ENCODE measurements at regions not wholly inside any gene's neighbourhood (a gene's known extent, or its start where the extent isn't known, plus 50 kb on each side); places are given as distances from the start of the nearest gene placed in this dataset.

DNA sequence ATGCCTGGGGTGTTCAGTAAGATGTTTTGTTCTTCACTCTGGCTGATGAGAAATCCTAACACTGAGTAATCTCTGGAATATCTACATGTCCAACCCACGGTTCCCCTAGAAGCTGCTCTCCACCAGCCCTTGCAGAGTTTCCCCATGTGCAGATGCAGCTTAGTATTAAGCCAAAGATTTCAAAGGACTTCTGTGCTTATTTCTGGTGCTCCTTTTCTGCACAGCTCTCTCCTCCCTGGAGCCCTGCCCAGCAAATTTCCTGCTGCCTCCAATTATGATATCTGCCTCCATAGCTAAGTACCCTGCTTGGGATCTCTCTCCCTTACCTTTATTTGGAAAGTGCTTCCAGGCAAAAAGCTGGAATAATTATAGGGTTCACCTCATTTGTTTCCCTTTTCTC, 949.3 kb downstream of the BCL11A start:
- H3K4me2 ChIP-seq (ENCODE audit: low read depth, low read length, poor library complexity, severe bottlenecking) = no peak overlapping the region
- TF ChIP-seq, protein P1, sequence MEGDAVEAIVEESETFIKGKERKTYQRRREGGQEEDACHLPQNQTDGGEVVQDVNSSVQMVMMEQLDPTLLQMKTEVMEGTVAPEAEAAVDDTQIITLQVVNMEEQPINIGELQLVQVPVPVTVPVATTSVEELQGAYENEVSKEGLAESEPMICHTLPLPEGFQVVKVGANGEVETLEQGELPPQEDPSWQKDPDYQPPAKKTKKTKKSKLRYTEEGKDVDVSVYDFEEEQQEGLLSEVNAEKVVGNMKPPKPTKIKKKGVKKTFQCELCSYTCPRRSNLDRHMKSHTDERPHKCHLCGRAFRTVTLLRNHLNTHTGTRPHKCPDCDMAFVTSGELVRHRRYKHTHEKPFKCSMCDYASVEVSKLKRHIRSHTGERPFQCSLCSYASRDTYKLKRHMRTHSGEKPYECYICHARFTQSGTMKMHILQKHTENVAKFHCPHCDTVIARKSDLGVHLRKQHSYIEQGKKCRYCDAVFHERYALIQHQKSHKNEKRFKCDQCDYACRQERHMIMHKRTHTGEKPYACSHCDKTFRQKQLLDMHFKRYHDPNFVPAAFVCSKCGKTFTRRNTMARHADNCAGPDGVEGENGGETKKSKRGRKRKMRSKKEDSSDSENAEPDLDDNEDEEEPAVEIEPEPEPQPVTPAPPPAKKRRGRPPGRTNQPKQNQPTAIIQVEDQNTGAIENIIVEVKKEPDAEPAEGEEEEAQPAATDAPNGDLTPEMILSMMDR (IDR thresholded peaks at IDR 0.05; ENCODE audit: insufficient read depth, low read length, poor library complexity, severe bottlenecking) = no peak
- no peak for TF ChIP-seq EZH2phosphoT487 (conservative IDR thresholded peaks at IDR 0.05; ENCODE audit: low read length)

DNA sequence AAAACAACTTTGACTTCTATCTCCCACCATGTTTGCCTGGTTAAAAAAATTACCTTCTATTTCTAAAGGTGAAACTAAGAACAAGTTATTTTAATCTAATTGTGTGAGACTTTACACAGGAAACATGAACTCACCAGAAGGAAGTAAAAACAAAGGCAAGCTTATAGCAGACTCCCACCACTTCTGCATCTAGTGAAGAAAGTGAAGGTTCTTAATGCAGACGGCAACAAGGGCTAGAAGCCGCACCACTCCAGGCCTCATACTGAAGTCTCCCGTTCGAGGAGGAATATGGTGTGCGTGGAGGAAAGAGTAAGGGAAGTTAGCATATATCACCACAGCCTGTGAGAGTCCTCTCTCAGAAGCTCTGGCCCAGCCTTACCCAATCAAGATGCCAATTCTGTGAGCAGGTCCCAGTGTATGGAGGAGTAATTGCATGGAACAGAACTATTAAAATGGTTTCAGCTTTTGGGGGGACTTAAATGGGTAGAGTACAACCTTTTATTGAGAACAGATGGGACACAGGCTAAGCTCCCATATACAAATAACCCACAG, 958.7 kb downstream of the BCL11A start:
- Histone ChIP-seq H3F3A (ENCODE audit: insufficient read depth) (no peaks in the 10 kb centered on the region), H3K27me3 (ENCODE audit: low read length) (no peaks in the 10 kb centered on the region), H3K27ac (ENCODE audit: low read depth, low read length) (no peak overlapping the region), H4K20me1 (ENCODE audit: low read depth, low read length) (no peaks in the 10 kb centered on the region), H3K4me3 (ENCODE audit: insufficient read depth, low read length, poor library complexity, severe bottlenecking) (no peak overlapping the region), H3K9ac (ENCODE audit: low read length) (no peak overlapping the region), H3K9me3 (ENCODE audit: insufficient read depth, low read length) (no peaks in the 10 kb centered on the region), H3K9me2 (replicated peaks; ENCODE audit: insufficient read depth, low read length) (no peaks in the 10 kb centered on the region), H3K79me2 (ENCODE audit: insufficient read depth, low read length) (no peaks in the 10 kb centered on the region), H3K4me2 (ENCODE audit: low read depth, low read length, poor library complexity, severe bottlenecking) (no peak overlapping the region), H3K36me3 (ENCODE audit: low read length) (no peaks in the 10 kb centered on the region), H2AFZ (ENCODE audit: low read depth, low read length, severe bottlenecking) (no peak overlapping the region)
- TF ChIP-seq, protein P1 (IDR thresholded peaks at IDR 0.05; ENCODE audit: insufficient read depth, low read length, poor library complexity, severe bottlenecking) = no peak
- no peak for TF ChIP-seq EZH2phosphoT487 (conservative IDR thresholded peaks at IDR 0.05; ENCODE audit: low read length)

More for the DNA sequence above, 949.3 kb downstream of the BCL11A start:
- no peak overlapping the region for H3K9ac ChIP-seq (ENCODE audit: low read length)
- no peaks in the 10 kb centered on the region; the same call in 1 of the 2 replicates for H3K9me3 ChIP-seq (ENCODE audit: insufficient read depth, low read length)
- H2AFZ ChIP-seq (ENCODE audit: low read depth, low read length, severe bottlenecking) = no peak overlapping the region
- no peaks in the 10 kb centered on the region for H3K79me2 ChIP-seq (ENCODE audit: insufficient read depth, low read length)
- no peaks in the 10 kb centered on the region for H3K9me2 ChIP-seq (replicated peaks; ENCODE audit: insufficient read depth, low read length)
- no peak overlapping the region for H3K27ac ChIP-seq (ENCODE audit: low read depth, low read length)
- no peaks in the 10 kb centered on the region for H3F3A ChIP-seq (ENCODE audit: insufficient read depth)
- no peaks in the 10 kb centered on the region for H4K20me1 ChIP-seq (ENCODE audit: low read depth, low read length)
- no peaks in the 10 kb centered on the region for H3K27me3 ChIP-seq (ENCODE audit: low read length)
- H3K4me3 ChIP-seq (ENCODE audit: insufficient read depth, low read length, poor library complexity, severe bottlenecking) = no peak overlapping the region
- H3K36me3 ChIP-seq (ENCODE audit: low read length) = no peaks in the 10 kb centered on the region

DNA sequence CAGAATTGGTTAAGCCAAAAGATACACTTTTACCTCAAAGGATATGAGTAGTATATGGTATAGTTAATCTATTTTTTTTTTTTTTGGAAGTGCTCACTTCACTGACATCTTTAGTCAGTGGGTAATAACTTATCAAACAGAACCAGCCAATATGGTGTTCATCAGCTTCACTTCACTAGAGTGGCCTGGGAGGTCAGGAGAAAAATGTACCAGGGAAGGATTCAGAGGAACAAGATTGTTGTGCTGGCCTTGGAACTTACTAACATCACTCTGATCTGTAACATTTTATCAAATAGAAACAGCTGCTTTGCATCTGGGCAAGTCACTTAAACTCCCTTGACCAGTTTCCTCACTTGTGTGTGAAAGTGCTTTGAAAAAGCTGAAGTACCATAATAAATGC, 962.7 kb downstream of the BCL11A start:
- Histone ChIP-seq H3K4me2 (ENCODE audit: low read depth, low read length, poor library complexity, severe bottlenecking) (no peak overlapping the region), H2AFZ (ENCODE audit: low read depth, low read length, severe bottlenecking) (no peak overlapping the region), H3F3A (ENCODE audit: insufficient read depth) (no peaks in the 10 kb centered on the region), H3K9me2 (replicated peaks; ENCODE audit: insufficient read depth, low read length) (no peaks in the 10 kb centered on the region), H3K36me3 (ENCODE audit: low read length) (no peaks in the 10 kb centered on the region), H3K27ac (ENCODE audit: low read depth, low read length) (no peak overlapping the region), H3K9ac (ENCODE audit: low read length) (no peak overlapping the region), H3K79me2 (ENCODE audit: insufficient read depth, low read length) (no peaks in the 10 kb centered on the region), H3K9me3 (ENCODE audit: insufficient read depth, low read length) (no peaks in the 10 kb centered on the region), H4K20me1 (ENCODE audit: low read depth, low read length) (no peaks in the 10 kb centered on the region), H3K4me3 (ENCODE audit: insufficient read depth, low read length, poor library complexity, severe bottlenecking) (no peak overlapping the region), H3K27me3 (ENCODE audit: low read length) (no peaks in the 10 kb centered on the region)
- no peak for TF ChIP-seq EZH2phosphoT487 (conservative IDR thresholded peaks at IDR 0.05; ENCODE audit: low read length)
- TF ChIP-seq, protein P1 (IDR thresholded peaks at IDR 0.05; ENCODE audit: insufficient read depth, low read length, poor library complexity, severe bottlenecking) = no peak
